Immature natural killer cell (primary cell): ENCODE measurements at regions not wholly inside any gene's neighbourhood (a gene's known extent, or its start where the extent isn't known, plus 50 kb on each side); places are given as distances from the start of the nearest gene placed in this dataset.

ENCODE experiments used
- DNase-seq, 3 donors: peaks; one replicate each; pipeline ENCODE4 v3.0.0; 2022; ENCODE audit warnings: mixed read lengths in 1 of 3
- H3K27ac Mint-ChIP-seq, 6 donors: one replicate each; pipeline ENCODE4 v1.8.0; 2020; ENCODE audit warnings: mixed read lengths in 6 of 6, mild to moderate bottlenecking in 5 of 6, inconsistent platforms in 4 of 6, moderate library complexity in 3 of 6
- H3K27me3 Mint-ChIP-seq, 3 donors: one replicate each; pipeline ENCODE4 v1.8.0; 2020 to 2021; ENCODE audit warnings: low read depth in 3 of 3, mild to moderate bottlenecking in 3 of 3, mixed read lengths in 3 of 3, moderate library complexity in 3 of 3, inconsistent platforms in 1 of 3
- H3K36me3 Mint-ChIP-seq, 3 donors: one replicate each; pipeline ENCODE4 v1.8.0; 2020; ENCODE audit warnings: mixed read lengths in 3 of 3, inconsistent platforms in 2 of 3, mild to moderate bottlenecking in 2 of 3
- H3K4me1 Mint-ChIP-seq, 2 donors: one replicate each; pipeline ENCODE4 v1.8.0; 2020; ENCODE audit warnings: inconsistent platforms in 2 of 2, mild to moderate bottlenecking in 2 of 2, mixed read lengths in 2 of 2, moderate library complexity in 1 of 2
- H3K4me3 Mint-ChIP-seq, 5 donors: one replicate each; pipeline ENCODE4 v1.8.0; 2020; ENCODE audit warnings: mild to moderate bottlenecking in 5 of 5, mixed read lengths in 5 of 5, inconsistent platforms in 3 of 5, moderate library complexity in 3 of 5
- H3K9me3 Mint-ChIP-seq, 6 donors: one replicate each; pipeline ENCODE4 v1.8.0; 2020; ENCODE audit warnings: mild to moderate bottlenecking in 6 of 6, mixed read lengths in 6 of 6, inconsistent platforms in 4 of 6, moderate library complexity in 3 of 6

- no peaks in the 10 kb centered on the region for H3K4me1 Mint-ChIP-seq
- peaks cover 0 to 13% (median 6%) of the 10 kb centered on the region in 6 donors for H3K9me3 Mint-ChIP-seq
- H3K4me3 Mint-ChIP-seq, result no peak overlapping the region
- no peak for DNase-seq
- H3K36me3 Mint-ChIP-seq, result no peaks in the 10 kb centered on the region
- no peak overlapping the region for H3K27ac Mint-ChIP-seq
- no peaks in the 10 kb centered on the region for H3K27me3 Mint-ChIP-seq
Observed at GRCh38 chr21:24147674-24148073, 1459.6 kb downstream of the MRPL39 start.

GRCh38 chr21:24131056-24131455 is 1476.2 kb downstream of the MRPL39 start:
- Mint-ChIP-seq H3K9me3 (peaks cover 0 to 15% (median 4%) of the 10 kb centered on the region in 6 donors), H3K4me3 (no peak overlapping the region), H3K27me3 (peaks cover 0 to 4% (median 0%) of the 10 kb centered on the region in 3 donors), H3K27ac (no peak overlapping the region), H3K4me1 (no peaks in the 10 kb centered on the region), H3K36me3 (no peaks in the 10 kb centered on the region)
- no peak for DNase-seq

- no peak overlapping the region for H3K4me3 Mint-ChIP-seq
- H3K4me1 Mint-ChIP-seq, result no peaks in the 10 kb centered on the region
- no peak for DNase-seq
- no peaks in the 10 kb centered on the region for H3K36me3 Mint-ChIP-seq
- no peak overlapping the region for H3K27ac Mint-ChIP-seq
- no peaks in the 10 kb centered on the region for H3K27me3 Mint-ChIP-seq
- peaks cover 0 to 18% (median under 1%) of the 10 kb centered on the region in 6 donors for H3K9me3 Mint-ChIP-seq
Observed at GRCh38 chr21:24127651-24128050, 1479.6 kb downstream of the MRPL39 start.

GRCh38 chr21:24123785-24124184 is 1483.5 kb downstream of the MRPL39 start:
- Mint-ChIP-seq H3K4me3 (no peak overlapping the region), H3K4me1 (no peaks in the 10 kb centered on the region), H3K27me3 (no peaks in the 10 kb centered on the region)

GRCh38 chr21:24118738-24119459 is 1488.4 kb downstream of the MRPL39 start:
- Mint-ChIP-seq H3K27me3 (no peaks in the 10 kb centered on the region), H3K4me1 (no peaks in the 10 kb centered on the region), H3K4me3 (no peak overlapping the region), H3K9me3 (peaks cover 0 to 13% (median 4%) of the 10 kb centered on the region in 6 donors), H3K36me3 (no peaks in the 10 kb centered on the region), H3K27ac (no peak overlapping the region)
- DNase-seq, result no peak

More at GRCh38 chr21:24123785-24124184, 1483.5 kb downstream of the MRPL39 start:
- Mint-ChIP-seq H3K9me3 (peaks cover 0 to 13% (median 1%) of the 10 kb centered on the region in 6 donors), H3K27ac (no peak overlapping the region), H3K36me3 (no peaks in the 10 kb centered on the region)
- no peak for DNase-seq

GRCh38 chr21:24115141-24115540 is 1492.1 kb downstream of the MRPL39 start:
- no peak for DNase-seq
- H3K4me3 Mint-ChIP-seq, result no peak overlapping the region

GRCh38 chr21:24112020-24112419 is 1495.3 kb downstream of the MRPL39 start:
- H3K9me3 Mint-ChIP-seq, result peaks cover 0 to 17% (median 5%) of the 10 kb centered on the region in 6 donors

More at GRCh38 chr21:24115141-24115540, 1492.1 kb downstream of the MRPL39 start:
- Mint-ChIP-seq H3K36me3 (no peaks in the 10 kb centered on the region), H3K27ac (no peak overlapping the region), H3K9me3 (peaks cover 0 to 24% (median 5%) of the 10 kb centered on the region in 6 donors), H3K4me1 (no peaks in the 10 kb centered on the region), H3K27me3 (no peaks in the 10 kb centered on the region)

GRCh38 chr21:24110846-24111245 is 1496.4 kb downstream of the MRPL39 start:
- DNase-seq, result no peak
- peaks cover 0 to 29% (median 6%) of the 10 kb centered on the region in 6 donors for H3K9me3 Mint-ChIP-seq
- H3K27ac Mint-ChIP-seq, result no peak overlapping the region
- no peak overlapping the region for H3K4me3 Mint-ChIP-seq
- H3K27me3 Mint-ChIP-seq, result no peaks in the 10 kb centered on the region
- H3K36me3 Mint-ChIP-seq, result no peaks in the 10 kb centered on the region
- H3K4me1 Mint-ChIP-seq, result no peaks in the 10 kb centered on the region

More at GRCh38 chr21:24112020-24112419, 1495.3 kb downstream of the MRPL39 start:
- no peaks in the 10 kb centered on the region for H3K36me3 Mint-ChIP-seq
- DNase-seq, result no peak
- H3K4me3 Mint-ChIP-seq, result no peak overlapping the region
- H3K4me1 Mint-ChIP-seq, result no peaks in the 10 kb centered on the region
- H3K27me3 Mint-ChIP-seq, result no peaks in the 10 kb centered on the region
- H3K27ac Mint-ChIP-seq, result no peak overlapping the region

GRCh38 chr21:24097181-24097580 is 1510.1 kb downstream of the MRPL39 start:
- DNase-seq, result no peak
- Mint-ChIP-seq H3K27me3 (peaks cover 0 to 3% (median 0%) of the 10 kb centered on the region in 3 donors), H3K36me3 (no peaks in the 10 kb centered on the region), H3K9me3 (peaks cover 8 to 26% (median 10%) of the 10 kb centered on the region in 6 donors), H3K4me3 (no peak overlapping the region), H3K27ac (no peak overlapping the region), H3K4me1 (no peaks in the 10 kb centered on the region)

- Mint-ChIP-seq H3K27me3 (peaks cover 0 to 3% (median 0%) of the 10 kb centered on the region in 3 donors), H3K27ac (no peak overlapping the region), H3K4me1 (no peaks in the 10 kb centered on the region), H3K9me3 (peaks cover 8 to 25% (median 13%) of the 10 kb centered on the region in 6 donors), H3K36me3 (no peaks in the 10 kb centered on the region), H3K4me3 (no peak overlapping the region)
- no peak for DNase-seq
Observed at GRCh38 chr21:24096651-24097050, 1510.6 kb downstream of the MRPL39 start.

GRCh38 chr21:24093032-24093431 is 1514.2 kb downstream of the MRPL39 start:
- peaks cover 0 to 2% (median 0%) of the 10 kb centered on the region in 3 donors for H3K27me3 Mint-ChIP-seq
- no peaks in the 10 kb centered on the region for H3K4me1 Mint-ChIP-seq
- H3K27ac Mint-ChIP-seq, result no peak overlapping the region
- no peak for DNase-seq
- H3K4me3 Mint-ChIP-seq, result no peak overlapping the region
- H3K36me3 Mint-ChIP-seq, result no peaks in the 10 kb centered on the region
- peaks cover 2 to 34% (median 14%) of the 10 kb centered on the region in 6 donors for H3K9me3 Mint-ChIP-seq

- Mint-ChIP-seq H3K36me3 (no peaks in the 10 kb centered on the region), H3K4me3 (no peak overlapping the region), H3K27ac (no peak overlapping the region), H3K27me3 (peaks cover 0 to 1% (median 0%) of the 10 kb centered on the region in 3 donors), H3K9me3 (peaks cover 0 to 11% (median 9%) of the 10 kb centered on the region in 6 donors), H3K4me1 (no peaks in the 10 kb centered on the region)
- DNase-seq, result no peak
Observed at GRCh38 chr21:24076179-24076578, 1531.1 kb downstream of the MRPL39 start.

- no peak overlapping the region for H3K4me3 Mint-ChIP-seq
- H3K9me3 Mint-ChIP-seq, result peaks cover 0 to 3% (median 0%) of the 10 kb centered on the region in 6 donors
- DNase-seq, result no peak
- no peak overlapping the region for H3K27ac Mint-ChIP-seq
- H3K36me3 Mint-ChIP-seq, result no peaks in the 10 kb centered on the region
- H3K27me3 Mint-ChIP-seq, result no peaks in the 10 kb centered on the region
- no peaks in the 10 kb centered on the region for H3K4me1 Mint-ChIP-seq
Observed at GRCh38 chr21:24055696-24056095, 1551.6 kb downstream of the MRPL39 start.

- H3K4me1 Mint-ChIP-seq, result peaks cover 3 to 19% of the 10 kb centered on the region in 2 donors
- peaks cover 0 to 6% (median under 1%) of the 10 kb centered on the region in 6 donors for H3K9me3 Mint-ChIP-seq
- H3K4me3 Mint-ChIP-seq, result no peak overlapping the region
- H3K27ac Mint-ChIP-seq, result no peak overlapping the region
- H3K27me3 Mint-ChIP-seq, result peaks cover 0 to 2% (median 2%) of the 10 kb centered on the region in 3 donors
- DNase-seq, result no peak
- H3K36me3 Mint-ChIP-seq, result no peaks in the 10 kb centered on the region
Observed at GRCh38 chr21:24050231-24050630, 1557.0 kb downstream of the MRPL39 start.
